Thyroid gland (tissue), 4 donors: ENCODE measurements at regions not wholly inside any gene's neighbourhood (a gene's known extent, or its start where the extent isn't known, plus 50 kb on each side); places are given as distances from the start of the nearest gene placed in this dataset.

ENCODE experiments used
- DNase-seq, 2 donors: peaks; one replicate each; pipeline ENCODE4 v3.0.0-alpha.2; 2019
- H3K27ac ChIP-seq, 3 donors: fragments of 200-600 bp; sonication (generic); 1 replicate in 2 of 3; 2 replicates in 1 of 3; pipeline ENCODE4 v1.5.1; 2016 to 2019; ENCODE audit warnings: mild to moderate bottlenecking in 1 of 3, moderate library complexity in 1 of 3
- H3K27me3 ChIP-seq: fragments of 200-600 bp; sonication (generic); one replicate; pipeline ENCODE4 v1.5.1; 2019
- H3K36me3 ChIP-seq, 2 donors: fragments of 200-600 bp; sonication (generic); one replicate each; pipeline ENCODE4 v1.5.1; 2016 to 2019
- H3K4me1 ChIP-seq, 2 donors: fragments of 200-600 bp; sonication (generic); one replicate each; pipeline ENCODE4 v1.5.1; 2017 to 2019
- H3K4me3 ChIP-seq, 3 donors: fragments of 200-600 bp; sonication (generic); replicated peaks in 1 of 3; 1 replicate in 2 of 3; 2 replicates in 1 of 3; pipeline ENCODE4 v1.5.1; 2016; ENCODE audit warnings: mild to moderate bottlenecking in 1 of 3
- H3K9me3 ChIP-seq: fragments of 200-600 bp; sonication (generic); one replicate; pipeline ENCODE4 v1.5.1; 2017
- POLR2A ChIP-seq, 2 donors: fragments of 450-650 bp; IDR thresholded peaks; one replicate each; pipeline ENCODE4 v1.6.1; 2017; ENCODE audit warnings: antibody characterized with exemption in 2 of 2, mild to moderate bottlenecking in 2 of 2, moderate library complexity in 1 of 2
- WGBS, 2 donors: methylation state at CpG; one replicate each; pipeline ENCODE4 v1.1.5; 2017; 5-methylcytosine and 5-hydroxymethylcytosine counted together
- intact Hi-C: fragments of 100-400 bp; cut with DNase I; formaldehyde crosslinking; loops from one replicate; pipeline ENCODE4 v1.15.1; 2023
- TF ChIP-seq, protein P1 (sequence below), 6 experiments: fragments of 200-600 bp in 3 of 6; fragments of 450-650 bp in 3 of 6; sonication (generic) in 3 of 6; IDR thresholded peaks; one replicate each; pipeline ENCODE4 v1.5.1; 2016 to 2019; ENCODE audit warnings: antibody characterized with exemption in 6 of 6, mild to moderate bottlenecking in 2 of 6, inconsistent platforms in 1 of 6, moderate library complexity in 1 of 6

DNA sequence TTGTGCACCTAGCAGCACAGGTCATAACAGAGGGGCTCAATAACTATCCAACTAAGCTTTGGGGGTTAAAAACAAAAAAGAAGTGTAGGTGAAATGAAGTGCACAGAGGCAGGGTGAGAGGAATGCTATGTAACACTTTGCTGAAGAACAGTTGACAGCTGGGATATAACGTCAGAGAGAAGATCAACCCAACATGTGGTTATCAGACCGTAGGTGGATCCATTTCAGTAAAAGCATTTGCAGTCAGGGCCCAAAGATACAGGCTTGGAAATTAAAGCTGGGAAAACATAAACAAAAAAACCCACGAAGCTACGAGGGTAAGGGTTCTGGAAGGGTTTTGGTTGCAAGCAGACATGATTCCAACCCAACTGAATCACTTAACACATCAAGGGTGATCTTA is 377.5 kb upstream of the NR2F2 start:
- Histone ChIP-seq H3K27me3 (no peaks in the 10 kb centered on the region), H3K36me3 (no peaks in the 10 kb centered on the region), H3K9me3 (no peaks in the 10 kb centered on the region), H3K4me1 (no peaks in the 10 kb centered on the region), H3K4me3 (no peak overlapping the region), H3K27ac (no peak overlapping the region)
- WGBS, 2 donors = 80 to 84% methylated on average over 4 of the region's 4 CpGs
- no peak for TF ChIP-seq POLR2A (IDR thresholded peaks at IDR 0.05)
- TF ChIP-seq, protein P1, sequence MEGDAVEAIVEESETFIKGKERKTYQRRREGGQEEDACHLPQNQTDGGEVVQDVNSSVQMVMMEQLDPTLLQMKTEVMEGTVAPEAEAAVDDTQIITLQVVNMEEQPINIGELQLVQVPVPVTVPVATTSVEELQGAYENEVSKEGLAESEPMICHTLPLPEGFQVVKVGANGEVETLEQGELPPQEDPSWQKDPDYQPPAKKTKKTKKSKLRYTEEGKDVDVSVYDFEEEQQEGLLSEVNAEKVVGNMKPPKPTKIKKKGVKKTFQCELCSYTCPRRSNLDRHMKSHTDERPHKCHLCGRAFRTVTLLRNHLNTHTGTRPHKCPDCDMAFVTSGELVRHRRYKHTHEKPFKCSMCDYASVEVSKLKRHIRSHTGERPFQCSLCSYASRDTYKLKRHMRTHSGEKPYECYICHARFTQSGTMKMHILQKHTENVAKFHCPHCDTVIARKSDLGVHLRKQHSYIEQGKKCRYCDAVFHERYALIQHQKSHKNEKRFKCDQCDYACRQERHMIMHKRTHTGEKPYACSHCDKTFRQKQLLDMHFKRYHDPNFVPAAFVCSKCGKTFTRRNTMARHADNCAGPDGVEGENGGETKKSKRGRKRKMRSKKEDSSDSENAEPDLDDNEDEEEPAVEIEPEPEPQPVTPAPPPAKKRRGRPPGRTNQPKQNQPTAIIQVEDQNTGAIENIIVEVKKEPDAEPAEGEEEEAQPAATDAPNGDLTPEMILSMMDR (IDR thresholded peaks at IDR 0.05) = no peak
- DNase-seq = no peak
- intact Hi-C loops = no loop called here

DNA sequence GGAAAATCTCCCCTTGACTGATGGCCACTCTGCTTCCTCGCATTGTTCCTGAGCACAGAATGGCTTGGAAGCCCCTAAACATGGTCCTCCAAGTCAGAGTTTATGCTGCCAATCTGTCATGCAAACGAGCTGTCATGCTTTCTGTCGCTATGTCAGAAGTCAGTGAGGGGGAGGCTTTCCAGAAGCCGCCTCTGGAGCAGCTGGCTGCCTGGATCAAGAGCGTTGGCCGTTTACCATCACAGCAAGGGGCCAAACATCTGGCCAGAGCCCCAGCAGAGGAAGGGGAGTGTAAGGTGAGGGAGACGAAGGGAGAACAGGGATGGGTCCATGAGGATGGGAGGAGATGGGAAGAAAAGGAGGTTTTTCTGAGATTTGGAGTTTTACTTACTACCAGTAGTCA is 372.6 kb upstream of the NR2F2 start:
- Histone ChIP-seq H3K27me3 (no peaks in the 10 kb centered on the region), H3K36me3 (no peaks in the 10 kb centered on the region), H3K9me3 (no peaks in the 10 kb centered on the region), H3K4me1 (no peaks in the 10 kb centered on the region), H3K4me3 (no peak overlapping the region), H3K27ac (no peak overlapping the region)
- 50 to 59% methylated on average over 7 of the region's 7 CpGs for WGBS, 2 donors
- no peak for DNase-seq
- TF ChIP-seq POLR2A (IDR thresholded peaks at IDR 0.05) = no peak
- intact Hi-C loops = no loop called here

DNA sequence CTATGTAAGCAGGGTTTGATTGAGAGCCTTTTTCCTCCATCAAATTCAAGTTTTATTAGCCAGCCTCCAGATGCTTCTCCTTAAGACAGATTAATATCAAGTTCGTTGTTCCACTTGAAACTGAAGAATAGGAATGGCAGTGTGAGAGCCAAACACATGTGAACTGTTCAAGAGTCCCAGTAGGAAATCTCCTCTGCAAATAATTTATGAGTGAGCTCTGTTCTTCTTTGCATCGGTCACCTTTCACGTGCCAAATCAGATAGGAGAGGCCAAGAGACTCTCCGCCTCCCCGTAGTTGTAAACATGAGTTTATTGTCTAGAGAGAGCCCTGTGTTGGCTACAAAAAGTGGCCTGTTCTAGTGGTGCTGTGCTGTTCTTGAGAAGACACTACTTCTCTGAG is 372.1 kb upstream of the NR2F2 start:
- 54 to 64% methylated on average over 5 of the region's 5 CpGs for WGBS, 2 donors
- no peaks in the 10 kb centered on the region for H3K36me3 ChIP-seq
- no peak for DNase-seq
- no peaks in the 10 kb centered on the region for H3K9me3 ChIP-seq
- H3K4me1 ChIP-seq = no peaks in the 10 kb centered on the region
- H3K27me3 ChIP-seq = no peaks in the 10 kb centered on the region
- intact Hi-C loops = no loop called here
- no peak overlapping the region for H3K4me3 ChIP-seq
- H3K27ac ChIP-seq = no peak overlapping the region
- TF ChIP-seq, protein P1 (IDR thresholded peaks at IDR 0.05) = no peak
- no peak for TF ChIP-seq POLR2A (IDR thresholded peaks at IDR 0.05)

DNA sequence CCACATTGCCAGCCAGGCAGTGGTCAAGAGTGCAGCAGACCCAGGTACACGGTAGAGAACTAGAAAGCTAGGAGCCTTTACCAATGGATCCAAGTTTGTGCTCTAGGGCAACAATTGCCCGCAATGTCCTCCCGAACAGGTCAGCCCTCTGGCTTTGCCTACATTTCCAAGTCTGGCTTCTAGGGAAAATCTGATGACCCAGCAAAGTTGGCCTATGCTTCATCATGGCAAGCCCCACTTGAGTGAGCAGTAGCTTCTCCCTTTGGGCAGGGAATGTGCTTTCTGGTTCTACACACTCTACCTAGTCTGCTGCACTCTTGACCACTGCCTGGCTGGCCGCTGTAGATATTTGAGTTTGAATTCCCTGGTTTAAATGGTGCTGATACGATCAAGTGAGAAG is 361.6 kb upstream of the NR2F2 start:
- no peak for TF ChIP-seq POLR2A (IDR thresholded peaks at IDR 0.05)
- TF ChIP-seq, protein P1 (IDR thresholded peaks at IDR 0.05) = no peak
- no peaks in the 10 kb centered on the region for H3K4me1 ChIP-seq
- DNase-seq = no peak
- H3K27ac ChIP-seq = no peak overlapping the region
- H3K27me3 ChIP-seq = no peaks in the 10 kb centered on the region
- 84 to 92% methylated on average over 5 of the region's 5 CpGs for WGBS, 2 donors
- H3K9me3 ChIP-seq = no peaks in the 10 kb centered on the region
- no peak overlapping the region for H3K4me3 ChIP-seq
- H3K36me3 ChIP-seq = no peaks in the 10 kb centered on the region
- intact Hi-C loops = no loop called here

GRCh38 chr15:95970326-95970725 is 360.2 kb upstream of the NR2F2 start:
- H3K36me3 ChIP-seq = no peaks in the 10 kb centered on the region
- WGBS, 2 donors = 89 to 92% methylated on average over 3 of the region's 3 CpGs
- H3K4me1 ChIP-seq = no peaks in the 10 kb centered on the region
- no peak overlapping the region for H3K27ac ChIP-seq
- no peaks in the 10 kb centered on the region for H3K27me3 ChIP-seq
- intact Hi-C loops = no loop called here
- TF ChIP-seq, protein P1 (IDR thresholded peaks at IDR 0.05) = no peak
- no peak for TF ChIP-seq POLR2A (IDR thresholded peaks at IDR 0.05)
- no peak overlapping the region for H3K4me3 ChIP-seq
- no peak for DNase-seq
- no peaks in the 10 kb centered on the region for H3K9me3 ChIP-seq

DNA sequence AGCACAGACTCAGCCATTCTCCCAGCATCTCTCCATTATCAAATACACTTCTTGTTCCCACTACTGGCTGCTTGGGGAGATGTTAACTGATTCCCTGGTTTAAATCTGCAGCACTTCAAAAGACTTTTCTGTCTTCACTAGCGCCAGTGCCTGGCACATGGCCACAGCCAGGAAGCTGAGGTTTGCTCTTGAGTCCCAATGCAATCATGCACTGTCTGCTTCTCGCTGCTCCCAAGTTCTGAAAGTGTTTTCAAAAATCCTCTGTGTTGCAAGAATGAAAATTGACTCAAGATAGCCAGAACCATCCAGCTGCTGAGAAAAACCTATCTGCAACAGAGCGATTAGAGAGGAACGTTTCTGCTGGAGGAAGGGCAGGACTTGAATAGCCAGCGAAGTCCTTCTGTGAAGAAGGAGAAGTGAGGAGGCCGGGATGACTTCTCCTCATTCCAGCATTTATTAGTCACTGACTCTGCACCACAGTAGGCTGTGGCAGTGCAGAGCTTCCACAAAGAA is 358.4 kb upstream of the NR2F2 start:
- Histone ChIP-seq H3K4me1 (no peaks in the 10 kb centered on the region), H3K27me3 (no peaks in the 10 kb centered on the region), H3K36me3 (no peaks in the 10 kb centered on the region), H3K9me3 (no peaks in the 10 kb centered on the region), H3K27ac (no peak overlapping the region), H3K4me3 (no peak overlapping the region)
- DNase-seq = no peak
- TF ChIP-seq, protein P1 (IDR thresholded peaks at IDR 0.05) = no peak
- TF ChIP-seq POLR2A (IDR thresholded peaks at IDR 0.05) = no peak
- WGBS, 2 donors = 32 to 39% methylated on average over 6 of the region's 6 CpGs
- intact Hi-C loops = no loop called here
